ENCODE measurements at regions not wholly inside any gene's neighbourhood (a gene's known extent, or its start where the extent isn't known, plus 50 kb on each side); places are given as distances from the start of the nearest gene placed in this dataset.
"Not testable (repeated sequence)": the region's sequence is repeated elsewhere in the genome, so short reads cannot be mapped to it uniquely, and the experiment has no call there.

DNA sequence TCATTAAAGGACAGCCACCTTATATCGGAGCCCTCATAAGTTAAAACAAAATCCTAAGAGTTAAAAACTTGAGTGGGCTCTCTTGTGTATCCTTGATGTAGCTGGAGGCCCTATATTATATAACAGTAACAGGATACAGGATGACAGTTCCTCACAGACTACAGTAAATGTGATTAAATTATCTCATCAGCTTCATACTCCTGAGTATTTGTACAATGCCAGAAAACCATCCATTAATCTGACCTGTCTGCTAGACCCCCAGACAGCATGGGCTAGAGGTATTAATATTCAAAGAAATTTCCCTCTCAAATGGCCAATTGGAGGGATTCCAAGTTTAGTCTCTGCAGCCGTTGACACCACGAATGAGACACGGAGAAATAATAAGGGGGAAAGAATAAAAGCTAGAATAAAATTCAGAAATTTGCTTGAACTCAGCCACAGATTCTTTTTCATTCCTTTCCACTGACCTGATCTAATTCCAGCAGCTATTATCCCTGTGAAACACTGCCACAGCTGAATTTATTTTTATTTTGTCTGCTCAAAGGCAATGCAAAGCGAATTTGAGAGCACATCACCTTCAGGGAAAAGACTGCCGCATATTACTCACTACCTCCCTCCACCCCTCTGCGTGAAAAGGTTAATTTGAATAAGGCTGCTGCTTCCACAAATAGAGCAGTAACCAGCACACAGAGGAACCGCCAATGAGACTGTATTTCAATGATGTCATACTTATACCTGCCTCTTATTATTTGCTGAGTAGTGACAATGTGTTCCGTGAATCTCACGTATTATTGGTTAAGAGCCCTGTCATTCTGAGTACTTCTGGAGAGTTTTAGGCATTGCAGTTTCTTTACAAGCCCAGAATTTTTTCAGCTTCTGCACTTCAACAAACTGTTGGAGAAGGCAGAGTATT lies 155.9 kb upstream of the KLF12 start:
- DNase-seq (ENCODE audit: low spot score), result peak; percentile 67

DNA sequence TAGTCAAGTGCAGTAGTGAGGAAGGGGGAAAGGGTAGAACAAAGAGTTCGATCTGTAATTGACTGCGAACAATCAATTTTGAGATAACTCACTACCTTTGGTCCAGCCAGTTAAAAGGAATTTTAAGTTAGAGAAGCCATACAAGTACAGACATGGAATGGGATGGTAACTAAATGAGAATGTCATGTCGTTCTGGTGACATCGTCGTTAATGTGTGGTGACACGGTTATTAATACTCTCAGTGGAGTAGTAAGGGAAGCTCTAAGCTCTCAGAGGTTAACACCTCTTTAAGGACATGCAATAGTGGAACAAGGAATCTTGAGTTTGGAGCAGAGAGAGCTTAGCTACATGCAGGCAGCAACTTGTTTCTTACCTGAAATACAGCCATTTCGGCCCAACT lies 154.9 kb upstream of the KLF12 start:
- no peak for DNase-seq (ENCODE audit: low spot score)

DNA sequence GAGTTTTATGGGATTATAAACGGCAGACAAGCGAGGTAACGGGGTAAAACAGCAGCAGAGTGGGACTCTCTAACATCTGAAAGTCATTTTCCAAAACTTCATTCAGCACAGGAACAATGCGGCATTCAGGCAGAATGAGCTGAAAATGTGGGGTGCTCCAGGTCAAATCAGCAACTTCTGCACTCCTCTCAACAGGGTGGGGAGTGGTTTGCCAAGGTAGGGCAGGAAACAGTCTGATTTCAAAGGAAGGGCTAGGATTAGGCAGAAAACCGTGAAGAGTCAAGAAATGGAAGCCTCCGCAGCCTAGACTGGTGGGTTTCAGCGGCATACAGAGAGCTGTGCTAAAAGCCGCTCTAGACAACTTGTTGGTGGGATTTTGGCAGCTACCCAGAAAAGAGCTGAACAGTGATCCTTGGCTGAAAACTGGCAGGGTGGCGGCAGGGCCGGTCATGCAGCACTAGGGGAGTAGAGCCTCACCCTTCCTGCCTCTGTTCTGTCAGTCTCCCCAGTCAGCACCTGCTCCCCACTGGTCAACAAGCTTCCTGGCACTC lies 154.2 kb upstream of the KLF12 start:
- peak; percentile 11 for DNase-seq (ENCODE audit: low spot score)

DNA sequence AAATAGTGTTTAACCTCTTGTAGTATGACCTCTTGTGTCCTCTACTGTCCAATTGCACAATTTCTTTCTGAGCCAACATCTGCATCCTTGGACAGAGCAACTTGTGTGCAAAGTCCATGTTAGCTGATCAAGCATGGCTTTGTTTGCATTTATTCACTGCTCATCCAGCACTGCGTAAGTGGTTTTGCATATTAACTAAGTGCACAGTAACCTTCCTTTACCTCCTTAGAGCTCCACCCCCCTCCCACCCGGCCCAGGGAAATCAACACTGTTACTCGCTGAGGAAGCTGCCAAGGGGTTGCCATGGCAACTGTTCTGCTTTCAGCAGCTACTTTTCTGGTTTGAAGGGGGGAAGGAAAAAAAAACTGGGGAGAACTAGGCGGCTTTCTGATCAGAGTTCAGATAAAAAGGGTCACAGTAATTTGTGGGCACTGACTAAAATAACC lies 153.5 kb upstream of the KLF12 start:
- DNase-seq (ENCODE audit: low spot score), result peak; percentile 65

DNA sequence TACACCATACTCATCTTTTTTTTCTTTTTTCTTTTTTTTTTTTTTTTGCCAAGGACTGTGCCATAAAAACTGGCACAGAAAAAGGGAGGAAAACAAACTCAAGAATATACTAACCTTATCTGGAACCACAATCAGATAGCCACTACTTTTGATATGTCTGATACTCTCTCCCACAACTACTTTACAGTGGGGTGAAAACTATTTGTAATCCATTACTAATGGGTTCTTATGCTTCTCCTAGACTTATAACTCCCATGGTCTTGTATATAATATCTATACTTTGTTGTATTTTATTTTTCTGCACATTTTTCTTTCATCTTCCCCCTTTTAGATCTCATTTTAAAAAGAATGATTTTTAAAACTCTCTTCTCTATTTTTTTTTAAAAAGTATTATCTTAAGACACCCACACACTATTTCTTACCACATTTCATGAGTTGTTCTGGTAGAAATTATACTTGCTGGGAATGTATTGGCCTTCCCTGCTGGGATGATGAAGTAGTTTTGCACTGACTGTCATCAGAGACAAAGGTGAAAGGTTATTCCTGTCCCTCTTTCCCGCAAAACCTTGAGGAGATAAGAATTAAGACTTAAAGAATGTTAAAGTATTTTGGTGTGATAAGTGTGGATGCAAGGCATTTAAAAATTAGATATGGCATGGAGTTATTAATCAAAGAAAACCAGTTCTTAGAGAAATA lies 146.7 kb upstream of the KLF12 start:
- no peak for DNase-seq (ENCODE audit: low spot score)

DNA sequence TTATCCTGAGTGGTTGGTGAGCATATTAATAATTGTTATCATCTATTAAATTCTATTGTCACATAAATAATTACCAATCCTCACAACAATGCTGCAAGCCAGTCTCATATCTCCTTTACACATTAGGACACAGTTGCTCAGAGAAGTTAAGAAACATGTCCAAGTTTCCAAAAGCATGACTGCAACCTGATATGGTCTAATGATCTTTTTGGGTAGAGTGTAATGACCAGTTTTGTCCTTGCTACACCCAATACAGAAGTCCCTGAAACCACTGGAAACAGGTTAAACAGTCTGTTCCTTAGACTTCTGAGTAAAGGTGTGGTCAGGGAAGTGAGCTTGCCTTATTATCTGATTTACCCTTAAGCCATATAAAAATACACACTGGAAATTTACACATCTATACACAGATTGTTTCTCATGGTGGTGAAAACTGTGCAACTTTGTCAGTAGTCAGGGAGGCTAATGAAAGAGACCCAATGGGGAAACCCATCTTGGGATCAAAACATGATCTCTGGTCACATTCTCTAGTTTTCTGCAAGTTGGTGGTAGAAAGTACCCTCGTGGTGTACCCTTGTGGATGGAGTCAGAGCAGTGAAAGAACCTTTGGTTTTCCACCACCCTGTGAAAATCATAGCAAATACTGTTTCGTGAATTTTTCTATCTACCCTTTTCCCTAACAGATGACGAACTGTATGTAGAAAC lies 146.0 kb upstream of the KLF12 start:
- DNase-seq (ENCODE audit: low spot score), result no peak

DNA sequence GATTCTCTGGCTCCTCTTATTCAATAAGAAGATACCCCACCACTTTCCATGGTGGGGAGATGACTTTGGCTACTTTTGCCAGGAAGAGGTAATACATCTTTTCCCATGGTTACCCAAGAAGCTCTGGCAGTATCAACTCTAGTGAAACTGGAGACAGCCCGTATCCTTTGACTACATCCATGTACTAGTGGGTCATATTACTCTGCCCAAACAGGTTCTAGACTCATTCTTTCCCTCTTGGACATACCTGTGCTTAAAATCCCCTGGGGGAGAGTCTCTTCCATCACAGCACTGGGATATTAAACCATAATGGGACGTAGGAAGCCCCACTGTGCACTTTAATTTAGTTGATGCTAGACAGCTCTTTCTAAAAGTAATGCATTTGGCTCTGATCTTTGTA lies 144.7 kb upstream of the KLF12 start:
- no peak for DNase-seq (ENCODE audit: low spot score)

DNA sequence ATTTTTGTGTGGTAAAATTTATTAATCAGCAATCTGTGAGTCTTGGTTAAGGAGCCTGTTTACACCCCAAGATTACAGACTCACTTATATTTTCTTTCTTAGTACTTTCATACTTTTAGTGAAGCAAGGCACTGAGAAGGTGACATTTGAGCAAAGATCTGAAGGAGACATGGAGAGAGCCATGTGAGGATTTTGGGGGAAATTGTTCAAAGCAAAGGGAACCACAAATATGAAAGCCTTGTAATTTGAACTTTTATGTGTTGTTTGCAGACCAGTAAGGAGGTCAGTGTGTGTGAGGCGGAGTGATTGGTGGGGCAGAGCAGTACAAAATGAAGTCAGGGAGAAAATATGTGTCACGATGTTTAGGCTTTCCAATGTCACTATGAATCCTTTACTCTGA lies 140.7 kb upstream of the KLF12 start:
- no peak for DNase-seq (ENCODE audit: low spot score)

DNA sequence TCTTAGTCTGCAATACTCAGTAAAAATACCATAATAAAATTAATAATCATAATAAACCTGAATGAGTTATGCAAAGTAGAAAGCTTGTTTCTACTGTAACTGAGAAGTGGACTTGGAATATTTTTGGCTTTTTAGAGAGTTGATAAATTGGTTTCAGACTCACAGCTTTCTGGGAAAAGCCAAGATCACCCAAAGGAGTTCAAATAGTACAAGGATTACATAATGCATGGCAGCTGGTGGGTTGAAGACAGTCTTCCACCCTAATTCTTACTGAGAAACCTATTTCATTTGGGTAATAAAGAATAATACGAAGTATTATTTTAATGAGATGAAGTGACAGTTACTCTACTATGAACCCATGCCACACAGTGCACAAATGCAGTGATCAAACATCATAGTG lies 139.4 kb upstream of the KLF12 start:
- no peak for DNase-seq (ENCODE audit: low spot score)

DNA sequence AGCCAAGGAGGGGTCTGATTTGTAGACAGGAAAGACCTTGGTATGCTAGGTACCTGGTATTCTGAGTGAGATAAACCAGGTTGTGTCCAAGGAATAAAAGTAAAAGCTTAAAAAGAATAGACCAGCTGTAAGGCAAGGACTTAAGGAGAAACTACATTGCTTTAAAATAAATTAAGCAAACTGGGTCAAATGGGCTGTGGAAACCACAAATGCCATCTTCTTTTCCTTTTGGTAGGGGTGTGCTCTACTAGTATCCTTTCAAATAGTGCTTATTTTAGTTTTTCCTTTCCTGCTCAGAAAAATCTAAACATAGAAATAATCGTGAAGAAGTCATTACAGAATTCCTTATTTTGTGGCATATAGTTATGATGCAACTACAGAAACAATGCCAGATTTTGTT lies 138.6 kb upstream of the KLF12 start:
- no peak for DNase-seq (ENCODE audit: low spot score)

DNA sequence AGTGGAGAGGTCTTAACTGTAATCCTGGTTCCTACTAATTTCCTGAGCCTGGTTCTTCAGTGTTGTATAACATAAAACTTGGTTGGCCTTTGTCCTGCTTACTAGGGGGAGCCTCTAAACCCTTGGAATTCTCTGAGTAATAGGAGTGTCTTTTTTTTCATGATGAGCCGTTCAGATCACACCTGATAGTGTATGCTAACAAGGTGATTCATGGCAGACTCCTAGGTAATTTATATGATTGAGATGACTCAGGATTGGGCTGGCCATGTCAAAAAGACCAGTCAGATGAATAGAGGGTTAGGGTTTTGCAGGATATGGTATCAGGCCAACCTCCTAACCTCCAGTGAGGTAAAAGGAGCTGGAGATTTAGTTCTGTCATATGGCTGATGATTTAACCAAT lies 135.8 kb upstream of the KLF12 start:
- no peak for DNase-seq (ENCODE audit: low spot score)

DNA sequence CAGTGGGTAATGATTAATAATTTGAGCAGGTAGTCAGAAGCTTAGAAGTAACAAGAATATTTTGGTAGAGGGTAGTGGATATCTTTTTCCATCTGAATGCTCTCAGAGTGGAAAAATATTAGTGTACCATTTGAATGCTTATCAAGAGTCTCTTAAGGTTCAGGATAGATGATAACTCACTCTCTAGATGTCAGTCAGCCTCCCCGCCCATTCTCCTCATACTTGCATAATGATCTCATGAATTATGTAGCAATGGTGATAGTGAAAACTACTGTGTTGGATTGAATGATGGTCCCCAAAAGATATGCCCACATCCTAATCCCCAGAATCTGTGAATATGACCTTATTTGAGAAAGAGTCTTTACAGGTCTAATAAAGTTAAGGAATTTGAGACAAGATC lies 132.7 kb upstream of the KLF12 start:
- DNase-seq (ENCODE audit: low spot score), result no peak

DNA sequence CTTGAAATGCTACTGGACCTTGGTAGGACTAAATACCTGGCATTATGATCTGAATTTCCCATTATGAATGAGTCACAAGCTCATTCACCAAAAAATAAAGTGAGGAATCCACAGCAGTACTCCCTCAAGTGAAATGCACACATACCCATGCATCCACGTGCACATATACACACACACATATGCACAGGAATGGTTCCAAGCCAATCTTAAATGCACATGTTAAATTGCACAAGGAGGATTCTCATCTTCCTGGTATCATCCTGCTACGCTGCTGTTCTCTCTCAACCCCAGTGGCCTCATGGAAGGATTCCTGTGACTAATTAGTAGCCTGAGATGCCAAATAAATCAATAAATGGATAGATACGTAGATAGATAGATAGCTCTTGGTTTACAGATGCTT lies 132.1 kb upstream of the KLF12 start:
- DNase-seq (ENCODE audit: low spot score), result no peak

DNA sequence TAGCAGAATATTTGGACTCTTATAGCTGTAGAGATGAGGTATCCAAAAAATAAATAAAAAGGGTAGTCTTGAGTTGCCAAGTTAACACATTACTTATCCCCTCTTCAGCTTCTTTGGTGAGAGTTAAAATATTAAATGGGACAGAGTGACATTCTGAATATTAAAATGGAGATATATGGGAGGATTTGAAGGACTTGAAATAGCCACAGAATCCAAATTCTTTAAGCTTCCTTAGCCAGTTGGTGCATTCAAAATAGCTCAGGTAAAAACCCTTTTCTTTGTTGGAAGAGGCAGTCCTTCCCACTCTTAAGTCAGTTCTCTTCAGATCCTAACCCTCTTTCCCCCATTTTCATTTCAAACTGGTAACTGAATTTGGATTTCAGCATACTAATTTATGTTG lies 130.1 kb upstream of the KLF12 start:
- no peak for DNase-seq (ENCODE audit: low spot score)

DNA sequence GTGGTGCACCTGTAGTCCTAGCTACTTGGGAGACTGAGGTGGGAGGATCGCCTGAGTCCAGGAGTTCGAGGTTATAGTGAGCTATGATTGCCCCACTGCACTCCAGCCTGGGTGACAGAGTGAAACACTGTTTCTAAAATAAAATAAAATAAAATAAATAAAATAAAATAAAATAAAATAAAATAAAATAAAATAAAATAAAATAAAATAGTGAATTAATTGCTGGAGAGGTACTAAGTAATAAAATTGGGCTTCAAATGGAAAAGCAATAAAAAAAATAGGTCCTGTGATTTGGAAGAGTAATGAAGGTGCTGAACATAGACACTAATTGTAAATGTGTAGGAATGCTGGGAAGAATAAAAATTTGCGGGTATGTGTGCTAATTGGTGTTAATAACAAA lies 126.2 kb upstream of the KLF12 start:
- DNase-seq (ENCODE audit: low spot score), result not testable (repeated sequence)

DNA sequence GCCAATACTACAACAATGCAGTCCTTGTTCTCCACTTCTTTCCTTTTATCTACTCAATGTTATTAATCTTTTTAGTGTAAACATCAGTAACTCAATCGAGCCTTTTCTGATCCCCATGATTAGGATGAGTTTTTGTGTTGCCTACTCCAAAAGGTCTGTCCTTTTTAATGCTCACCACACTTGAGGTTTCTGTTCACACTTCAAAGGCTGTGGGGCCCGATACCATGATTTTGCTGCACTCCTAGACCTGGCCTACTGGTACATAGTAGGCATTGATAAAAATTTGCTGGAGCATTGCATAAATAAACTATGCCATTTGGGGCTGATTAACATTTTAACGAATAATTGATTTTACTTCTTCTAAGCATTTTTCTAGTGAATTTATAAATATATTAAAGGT lies 125.4 kb upstream of the KLF12 start:
- DNase-seq (ENCODE audit: low spot score), result no peak

DNA sequence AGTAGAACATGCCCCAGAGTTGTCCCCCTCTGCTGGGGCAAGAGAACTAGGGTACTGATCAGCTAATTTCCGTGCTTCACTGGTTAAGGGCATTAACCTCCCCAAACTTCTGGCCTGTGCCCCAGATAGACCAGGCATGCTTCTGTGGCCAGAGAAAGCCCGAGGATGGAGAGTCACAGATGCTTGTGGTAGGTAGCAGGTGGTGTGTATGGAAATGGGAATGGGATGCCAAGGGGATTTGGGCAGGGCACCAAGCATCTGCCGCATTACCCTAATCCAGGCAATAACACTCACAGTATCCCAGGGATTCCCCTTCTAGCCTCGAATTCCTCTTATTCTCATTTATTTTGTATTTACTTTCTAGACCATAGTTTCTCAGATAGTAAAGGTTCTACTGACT lies 124.8 kb upstream of the KLF12 start:
- DNase-seq (ENCODE audit: low spot score), result no peak

DNA sequence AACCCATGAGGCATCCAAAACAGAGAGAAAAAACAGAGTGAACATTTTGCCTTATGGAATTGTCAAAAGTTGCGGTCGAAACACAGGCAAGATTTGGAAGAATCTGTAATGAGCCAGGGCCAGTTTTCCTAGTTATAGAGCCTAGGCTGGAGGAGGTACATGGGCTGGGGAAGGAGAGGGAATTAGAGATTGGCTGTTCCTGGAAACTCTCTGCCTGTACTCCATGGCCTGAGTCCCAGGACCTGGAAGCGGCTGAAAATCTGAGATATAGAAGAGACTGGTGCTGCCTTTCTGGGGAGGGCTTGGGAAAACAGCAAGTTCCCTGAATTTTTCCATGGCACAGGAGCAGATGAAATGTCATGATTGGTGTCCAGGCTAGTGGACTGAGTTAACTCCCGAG lies 122.8 kb upstream of the KLF12 start:
- DNase-seq (ENCODE audit: low spot score), result no peak

DNA sequence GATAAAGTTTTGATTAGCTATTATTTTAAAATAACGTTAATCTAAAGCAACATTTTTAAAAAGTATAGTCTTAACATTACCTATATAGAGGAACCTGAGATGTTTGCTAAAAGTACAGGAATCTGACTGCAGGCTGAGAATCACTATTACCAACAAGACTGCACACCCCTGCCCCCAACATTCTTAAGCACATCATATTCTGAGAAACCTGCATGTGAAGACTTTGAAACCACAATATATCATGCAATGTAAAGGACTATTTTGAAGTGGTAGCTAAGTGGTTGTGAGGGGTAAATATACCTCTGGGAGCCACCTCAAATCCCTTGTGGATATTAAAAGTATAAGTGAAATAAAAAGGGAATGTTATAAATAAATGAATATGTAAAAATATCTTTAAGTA lies 119.0 kb upstream of the KLF12 start:
- DNase-seq (ENCODE audit: low spot score), result no peak

DNA sequence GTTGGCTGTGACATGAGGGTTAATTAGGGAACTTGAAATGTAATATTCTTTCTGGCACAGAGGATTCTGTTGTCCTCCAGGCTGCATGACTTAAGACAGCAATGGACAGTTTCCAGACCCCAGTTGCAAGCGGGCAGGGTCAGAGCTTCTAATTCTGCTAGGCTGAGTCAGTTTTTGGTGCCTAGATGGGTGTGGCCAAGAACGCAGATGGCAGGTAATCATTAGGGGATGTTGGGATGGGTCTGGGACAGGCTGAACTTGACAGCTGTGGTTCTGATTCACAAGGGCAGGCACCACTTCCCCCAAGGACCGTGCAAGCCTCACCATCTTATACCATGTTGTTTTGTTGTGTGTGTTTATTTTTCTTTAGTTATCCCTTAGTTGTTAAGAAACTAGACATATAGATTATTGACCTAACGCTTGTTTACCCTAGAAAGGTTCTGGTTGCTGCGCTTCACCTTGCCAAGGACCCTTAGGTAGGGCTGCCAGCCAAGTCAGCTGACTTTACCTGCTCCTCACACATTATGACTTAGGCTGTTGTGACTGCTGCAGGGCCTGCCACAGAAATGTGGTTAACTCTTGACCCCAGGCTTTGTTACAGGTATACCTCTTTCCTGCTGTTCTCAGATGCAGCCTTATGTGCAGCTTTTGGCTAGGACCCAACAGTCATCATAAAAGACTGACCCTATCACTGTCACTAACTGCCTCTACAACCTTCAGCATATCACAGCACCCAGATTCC lies 117.7 kb upstream of the KLF12 start:
- no peak for DNase-seq (ENCODE audit: low spot score)

DNA sequence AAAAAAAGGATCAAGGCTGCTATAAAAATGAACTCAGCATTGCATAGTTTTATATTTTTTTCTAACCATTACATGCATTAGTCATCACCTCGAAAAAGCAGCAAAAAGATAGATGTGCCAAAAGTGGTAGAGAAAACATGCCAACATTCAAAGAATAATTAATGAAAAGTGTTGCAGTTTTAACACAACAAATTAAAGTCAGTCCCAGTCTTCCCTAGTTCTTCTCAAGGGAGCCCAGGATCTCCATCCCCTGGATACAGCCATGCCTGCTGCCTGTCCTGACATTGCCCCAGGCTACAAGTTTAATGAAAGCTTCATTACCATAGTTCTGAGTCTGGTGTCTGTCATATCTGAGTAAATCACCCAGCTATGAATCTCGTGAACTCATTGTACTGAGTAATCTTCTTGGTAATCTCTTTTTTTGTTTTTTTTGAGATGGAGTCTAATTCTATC lies 116.6 kb upstream of the KLF12 start:
- no peak for DNase-seq (ENCODE audit: low spot score)

DNA sequence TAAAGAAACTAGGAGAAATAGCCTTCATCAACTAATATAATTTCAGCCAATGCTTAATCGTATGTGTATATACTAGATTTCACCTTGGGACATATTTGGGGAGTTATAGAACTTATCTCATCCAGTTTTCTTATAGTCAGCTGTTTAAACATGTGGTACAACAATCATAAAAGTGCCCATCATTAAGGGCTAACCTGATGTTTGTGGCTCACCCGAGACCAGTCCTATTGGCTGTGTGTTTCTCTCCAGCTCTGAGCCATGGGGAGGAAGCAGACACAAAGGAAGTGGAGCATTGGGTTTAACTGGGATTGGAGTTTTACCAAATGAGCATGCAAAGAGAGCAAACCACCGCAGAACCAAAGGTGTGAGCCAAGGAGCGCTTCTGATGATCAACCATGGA lies 114.3 kb upstream of the KLF12 start:
- DNase-seq (ENCODE audit: low spot score), result no peak

Measured in iPS-NIHi11 (cell line).